ENCODE measurements at regions not wholly inside any gene's neighbourhood (a gene's known extent, or its start where the extent isn't known, plus 50 kb on each side); places are given as distances from the start of the nearest gene placed in this dataset.

- TF ChIP-seq CTCF (IDR thresholded peaks at IDR 0.05), result no peak
- TF ChIP-seq POLR2A (IDR thresholded peaks at IDR 0.05), result no peak
Observed at GRCh38 chr4:184958923-184959210, 59.4 kb upstream of the HELT start.

All from ovary (tissue), 3 donors.